Stimulated activated CD8-positive, alpha-beta memory T cell treated with anti-CD3 and anti-CD28 coated beads, Interleukin-4, amount 100 ng/mL, for 24 hours (primary cell): ENCODE measurements at regions not wholly inside any gene's neighbourhood (a gene's known extent, or its start where the extent isn't known, plus 50 kb on each side); places are given as distances from the start of the nearest gene placed in this dataset.
"Not testable (repeated sequence)": the region's sequence is repeated elsewhere in the genome, so short reads cannot be mapped to it uniquely, and the experiment has no call there.

Experiments
- DNase-seq: peaks from one replicate; pipeline ENCODE4 v3.0.0-alpha.2; 2020; ENCODE audit warnings: low read depth

- no peak for DNase-seq
These were observed 221.0 kb downstream of the SHQ1 start for GRCh38 chr3:72627271-72627670.

- DNase-seq = no peak
These were observed 222.5 kb downstream of the SHQ1 start for GRCh38 chr3:72625602-72626337.

GRCh38 chr3:72624656-72625055, 223.6 kb downstream of the SHQ1 start:
- DNase-seq = no peak

GRCh38 chr3:72618739-72619138, 229.5 kb downstream of the SHQ1 start:
- DNase-seq = no peak

- DNase-seq = no peak
These were observed 230.7 kb downstream of the SHQ1 start for GRCh38 chr3:72617424-72618024.

GRCh38 chr3:72615776-72616175, 232.5 kb downstream of the SHQ1 start:
- no peak for DNase-seq

GRCh38 chr3:72615182-72615581, 233.1 kb downstream of the SHQ1 start:
- no peak for DNase-seq

GRCh38 chr3:72614394-72615074, 233.7 kb downstream of the SHQ1 start:
- DNase-seq = no peak

- no peak for DNase-seq
These were observed 234.4 kb downstream of the SHQ1 start for GRCh38 chr3:72613871-72614270.

GRCh38 chr3:72609114-72609513, 239.1 kb downstream of the SHQ1 start:
- not testable (repeated sequence) for DNase-seq

- DNase-seq = no peak
These were observed 242.0 kb downstream of the SHQ1 start for GRCh38 chr3:72606005-72606800.

GRCh38 chr3:72604328-72604727, 243.9 kb downstream of the SHQ1 start:
- no peak for DNase-seq

GRCh38 chr3:72601983-72602750, 246.1 kb downstream of the SHQ1 start:
- no peak for DNase-seq

GRCh38 chr3:72601060-72601459, 247.2 kb downstream of the SHQ1 start:
- DNase-seq = no peak

- no peak for DNase-seq
These were observed 250.5 kb downstream of the SHQ1 start for GRCh38 chr3:72597756-72598195.

- no peak for DNase-seq
These were observed 251.2 kb downstream of the SHQ1 start for GRCh38 chr3:72597043-72597442.

- DNase-seq = no peak
These were observed 252.2 kb downstream of the SHQ1 start for GRCh38 chr3:72595927-72596610.

- DNase-seq = no peak
These were observed 252.9 kb downstream of the SHQ1 start for GRCh38 chr3:72595376-72595775.

GRCh38 chr3:72594615-72595215, 253.5 kb downstream of the SHQ1 start:
- DNase-seq = no peak

- no peak for DNase-seq
These were observed 254.3 kb downstream of the SHQ1 start for GRCh38 chr3:72593881-72594397.
